Skeletal muscle satellite cell (primary cell): ENCODE measurements at regions not wholly inside any gene's neighbourhood (a gene's known extent, or its start where the extent isn't known, plus 50 kb on each side); places are given as distances from the start of the nearest gene placed in this dataset.

Source experiments
- H3K27me3 ChIP-seq: 2 replicates; pipeline ENCODE4 v1.7.0; 2013; ENCODE audit warnings: low read length; ENCODE audit not compliant: control insufficient read depth, insufficient read depth
- H3K36me3 ChIP-seq: 2 replicates; pipeline ENCODE4 v1.7.0; 2013; ENCODE audit warnings: mild to moderate bottlenecking, control low read depth, low read length; ENCODE audit not compliant: insufficient read depth
- H3K4me1 ChIP-seq: 2 replicates; pipeline ENCODE4 v1.7.0; 2013; ENCODE audit warnings: low read length; ENCODE audit not compliant: control insufficient read depth, insufficient read depth
- H3K4me2 ChIP-seq: 2 replicates; pipeline ENCODE4 v1.7.0; 2013; ENCODE audit warnings: mild to moderate bottlenecking, low read length
- H3K4me3 ChIP-seq: 2 replicates; pipeline ENCODE4 v1.7.0; 2013; ENCODE audit warnings: low read length
- H3K9ac ChIP-seq: 2 replicates; pipeline ENCODE4 v1.7.0; 2013; ENCODE audit warnings: mild to moderate bottlenecking, low read depth, low read length, moderate library complexity
- H3K9me3 ChIP-seq: replicated peaks from 2 replicates; pipeline ENCODE4 v1.7.0; 2013; ENCODE audit warnings: mild to moderate bottlenecking, control low read depth, low read length

GRCh38 chr2:128466776-128467175 lies 148.1 kb upstream of the HS6ST1 start:
- H3K4me1 ChIP-seq = no peaks in the 10 kb centered on the region
- no peak overlapping the region for H3K4me2 ChIP-seq
- H3K4me3 ChIP-seq = no peak overlapping the region
- H3K9me3 ChIP-seq = peaks cover 18% of the 10 kb centered on the region
- H3K9ac ChIP-seq = no peak overlapping the region
- no peaks in the 10 kb centered on the region for H3K27me3 ChIP-seq
- H3K36me3 ChIP-seq = no peaks in the 10 kb centered on the region

GRCh38 chr2:128467321-128467969 lies 148.8 kb upstream of the HS6ST1 start:
- no peak overlapping the region for H3K4me2 ChIP-seq
- peaks cover 18% of the 10 kb centered on the region for H3K9me3 ChIP-seq
- H3K27me3 ChIP-seq = no peaks in the 10 kb centered on the region
- no peak overlapping the region for H3K9ac ChIP-seq
- H3K4me3 ChIP-seq = no peak overlapping the region
- H3K4me1 ChIP-seq = no peaks in the 10 kb centered on the region
- H3K36me3 ChIP-seq = no peaks in the 10 kb centered on the region

- Histone ChIP-seq H3K4me2 (no peak overlapping the region), H3K4me1 (no peaks in the 10 kb centered on the region), H3K27me3 (no peaks in the 10 kb centered on the region), H3K9me3 (peaks cover 18% of the 10 kb centered on the region), H3K9ac (no peak overlapping the region), H3K4me3 (no peak overlapping the region), H3K36me3 (no peaks in the 10 kb centered on the region)
These were observed 149.7 kb upstream of the HS6ST1 start for GRCh38 chr2:128468186-128468920.

GRCh38 chr2:128469203-128469602 lies 150.5 kb upstream of the HS6ST1 start:
- peaks cover 18% of the 10 kb centered on the region for H3K9me3 ChIP-seq

GRCh38 chr2:128469875-128470274 lies 151.2 kb upstream of the HS6ST1 start:
- H3K9ac ChIP-seq = no peak overlapping the region
- no peaks in the 10 kb centered on the region for H3K4me1 ChIP-seq
- no peaks in the 10 kb centered on the region for H3K27me3 ChIP-seq
- no peak overlapping the region for H3K4me3 ChIP-seq
- peaks cover 18% of the 10 kb centered on the region for H3K9me3 ChIP-seq
- no peaks in the 10 kb centered on the region for H3K36me3 ChIP-seq
- H3K4me2 ChIP-seq = no peak overlapping the region

More at GRCh38 chr2:128469203-128469602, 150.5 kb upstream of the HS6ST1 start:
- H3K4me2 ChIP-seq = no peak overlapping the region
- no peaks in the 10 kb centered on the region for H3K4me1 ChIP-seq
- H3K36me3 ChIP-seq = no peaks in the 10 kb centered on the region
- no peaks in the 10 kb centered on the region for H3K27me3 ChIP-seq
- no peak overlapping the region for H3K4me3 ChIP-seq
- no peak overlapping the region for H3K9ac ChIP-seq

- Histone ChIP-seq H3K4me3 (no peak overlapping the region), H3K9ac (no peak overlapping the region), H3K4me1 (no peaks in the 10 kb centered on the region), H3K9me3 (peaks cover 15% of the 10 kb centered on the region), H3K36me3 (no peaks in the 10 kb centered on the region), H3K4me2 (no peak overlapping the region), H3K27me3 (no peaks in the 10 kb centered on the region)
These were observed 154.1 kb upstream of the HS6ST1 start for GRCh38 chr2:128472789-128473174.

- H3K4me3 ChIP-seq = no peak overlapping the region
- H3K9me3 ChIP-seq = peaks cover 15% of the 10 kb centered on the region
- H3K36me3 ChIP-seq = no peaks in the 10 kb centered on the region
- no peak overlapping the region for H3K9ac ChIP-seq
- no peak overlapping the region for H3K4me2 ChIP-seq
- H3K4me1 ChIP-seq = no peaks in the 10 kb centered on the region
- H3K27me3 ChIP-seq = no peaks in the 10 kb centered on the region
These were observed 154.7 kb upstream of the HS6ST1 start for GRCh38 chr2:128473175-128474035.

- H3K4me1 ChIP-seq = no peaks in the 10 kb centered on the region
- peaks cover 10% of the 10 kb centered on the region for H3K9me3 ChIP-seq
- no peak overlapping the region for H3K4me3 ChIP-seq
- no peak overlapping the region for H3K4me2 ChIP-seq
- no peaks in the 10 kb centered on the region for H3K36me3 ChIP-seq
- no peaks in the 10 kb centered on the region for H3K27me3 ChIP-seq
- no peak overlapping the region for H3K9ac ChIP-seq
These were observed 155.6 kb upstream of the HS6ST1 start for GRCh38 chr2:128474036-128474955.

GRCh38 chr2:128474962-128475361 lies 156.3 kb upstream of the HS6ST1 start:
- peaks cover 3% of the 10 kb centered on the region for H3K9me3 ChIP-seq
- H3K36me3 ChIP-seq = no peaks in the 10 kb centered on the region
- no peak overlapping the region for H3K4me3 ChIP-seq
- H3K9ac ChIP-seq = no peak overlapping the region
- no peak overlapping the region for H3K4me2 ChIP-seq
- no peaks in the 10 kb centered on the region for H3K4me1 ChIP-seq
- H3K27me3 ChIP-seq = no peaks in the 10 kb centered on the region

GRCh38 chr2:128475427-128476211 lies 157.0 kb upstream of the HS6ST1 start:
- no peaks in the 10 kb centered on the region for H3K9me3 ChIP-seq
- no peak overlapping the region for H3K4me3 ChIP-seq
- no peaks in the 10 kb centered on the region for H3K36me3 ChIP-seq
- no peak overlapping the region for H3K9ac ChIP-seq
- no peaks in the 10 kb centered on the region for H3K27me3 ChIP-seq
- no peak overlapping the region for H3K4me2 ChIP-seq
- no peaks in the 10 kb centered on the region for H3K4me1 ChIP-seq
